HepG2 (cell line): ENCODE measurements at regions not wholly inside any gene's neighbourhood (a gene's known extent, or its start where the extent isn't known, plus 50 kb on each side); places are given as distances from the start of the nearest gene placed in this dataset.

Experiments used
- ATAC-seq: fragments of 200-7000 bp; cut with Tn5 transposase; 3 replicates; pipeline ENCODE4 v1.9.1; 2020; ENCODE audit warnings: mild to moderate bottlenecking, moderate library complexity
- BruUV-seq: library from RNA; stranded (reverse); fragments of 400-500 nt; replicated peaks from 2 replicates; lab custom pipeline; 2021; lab: Mats Ljungman, UMichigan
- CTCF ChIA-PET: fragments of 300-600 bp; formaldehyde crosslinking; extraction: SDS; loops from one replicate; lab custom pipeline; 2021; ENCODE audit warnings: low total read pairs, inconsistent platforms, low intra/inter-chr PET ratio; lab: Yijun Ruan, JAX
- POLR2A ChIA-PET: fragments of 350-600 bp; sonication (Branson Sonifier 250); formaldehyde crosslinking; loops from one replicate; lab custom pipeline; 2020; ENCODE audit warnings: antibody characterized with exemption, inconsistent platforms; lab: Yijun Ruan, JAX
- DNase-seq: peaks from one replicate; pipeline ENCODE4 v3.0.0-alpha.2; 2015; ENCODE audit warnings: low spot score
- FAIRE-seq: peaks from 3 replicates; lab custom pipeline; 2011; peaks lifted over from hg19 to GRCh38; lab: Jason Lieb, UNC
- H2AFZ ChIP-seq: one replicate; pipeline ENCODE4 v1.6.1; 2011; ENCODE audit warnings: low read length, inconsistent platforms
- H3K27ac ChIP-seq: fragments of 300-600 bp; 3 replicates; pipeline ENCODE4 v1.8.0; 2011; ENCODE audit warnings: mixed run types, mild to moderate bottlenecking, mixed read lengths, low read length, inconsistent platforms; ENCODE audit not compliant: insufficient read depth; ENCODE audit errors: extremely low read length
- H3K27me3 ChIP-seq, 2 experiments: fragments of 200-600 bp in 1 of 2; 2 replicates in 1 of 2; 3 replicates in 1 of 2; pipeline versions ENCODE4 v1.6.0 to v1.8.0; 2011; ENCODE audit warnings: low read length in 2 of 2, mild to moderate bottlenecking in 2 of 2, moderate library complexity in 2 of 2, inconsistent platforms in 1 of 2; ENCODE audit not compliant: insufficient read depth in 2 of 2, control insufficient read depth in 1 of 2
- H3K36me3 ChIP-seq, 2 experiments: fragments of 200-600 bp in 1 of 2; replicated peaks in 1 of 2; 2 replicates in 1 of 2; 3 replicates in 1 of 2; pipeline versions ENCODE4 v1.5.1 to v1.8.0; 2011; ENCODE audit warnings: low read length in 2 of 2, inconsistent platforms in 1 of 2; ENCODE audit not compliant: insufficient read depth in 2 of 2, control insufficient read depth in 1 of 2
- H3K4me1 ChIP-seq: 2 replicates; pipeline ENCODE4 v1.5.1; 2012; ENCODE audit warnings: low read length, inconsistent platforms; ENCODE audit not compliant: insufficient read depth
- H3K4me2 ChIP-seq: 2 replicates; pipeline ENCODE4 v1.6.0; 2011; ENCODE audit warnings: low read depth, low read length, inconsistent platforms
- H3K4me3 ChIP-seq, 3 experiments: fragments of 200-600 bp in 1 of 3; sonication (generic), shearing (Covaris generic) in 1 of 3; replicated peaks in 1 of 3; 2 replicates each; pipeline ENCODE4 v1.5.1; 2011 to 2016; ENCODE audit warnings: low read length in 3 of 3, inconsistent platforms in 2 of 3, low read depth in 2 of 3, mild to moderate bottlenecking in 2 of 3, control low read depth in 1 of 3, mixed read lengths in 1 of 3; ENCODE audit not compliant: insufficient read depth in 1 of 3
- H3K79me2 ChIP-seq: one replicate; pipeline ENCODE4 v1.6.1; 2011; ENCODE audit warnings: low read length, inconsistent platforms; ENCODE audit not compliant: insufficient read depth
- H3K9ac ChIP-seq: 2 replicates; pipeline ENCODE4 v1.6.0; 2011; ENCODE audit warnings: mild to moderate bottlenecking, low read depth, low read length, inconsistent platforms; ENCODE audit not compliant: insufficient read depth
- H3K9me3 ChIP-seq: 2 replicates; pipeline ENCODE4 v1.5.1; 2012; ENCODE audit warnings: mild to moderate bottlenecking, low read length
- H4K20me1 ChIP-seq: 2 replicates; pipeline ENCODE4 v1.6.0; 2011; ENCODE audit warnings: inconsistent platforms, mild to moderate bottlenecking, low read length, moderate library complexity; ENCODE audit not compliant: insufficient read depth
- AHR ChIP-seq: IDR thresholded peaks from 2 replicates; pipeline ENCODE4 v1.6.1; 2018; ENCODE audit warnings: missing genetic modification reagents, missing compliant biosample characterization
- ATF7-NPFF ChIP-seq: sonication (generic); formaldehyde crosslinking; IDR thresholded peaks from 2 replicates; pipeline ENCODE4 v1.8.1; 2023; ENCODE audit warnings: mild to moderate bottlenecking, low read depth, missing genetic modification reagents, moderate library complexity
- KLF12 ChIP-seq: sonication (generic); formaldehyde crosslinking; IDR thresholded peaks from 2 replicates; pipeline ENCODE4 v1.4.0; 2020; ENCODE audit warnings: missing genetic modification reagents, borderline replicate concordance
- MEIS1 ChIP-seq: sonication (generic); formaldehyde crosslinking; IDR thresholded peaks from 2 replicates; pipeline ENCODE4 v1.9.0; 2021; ENCODE audit warnings: mild to moderate bottlenecking, missing genetic modification reagents, moderate library complexity, borderline replicate concordance
- MLLT10 ChIP-seq: sonication (generic); formaldehyde crosslinking; IDR thresholded peaks from 2 replicates; pipeline ENCODE4 v1.4.0; 2020; ENCODE audit warnings: missing genetic modification reagents
- RFXANK ChIP-seq: IDR thresholded peaks from 2 replicates; pipeline ENCODE4 v1.6.1; 2016
- SOX6 ChIP-seq, 2 experiments: fragments of 450-650 bp in 1 of 2; sonication (generic) in 1 of 2; formaldehyde crosslinking in 1 of 2; IDR thresholded peaks; 2 replicates each; pipeline versions ENCODE4 v1.4.0 to v1.6.1; 2017 to 2020; ENCODE audit warnings: antibody characterized with exemption in 1 of 2, mild to moderate bottlenecking in 1 of 2, missing genetic modification reagents in 1 of 2
- WGBS: methylation state at CpG from one replicate; pipeline ENCODE4 v1.1.6; 2017; ENCODE audit warnings: low lambda C conversion rate; 5-methylcytosine and 5-hydroxymethylcytosine counted together
- in situ Hi-C: cut with HindIII; loops from 2 replicates; pipeline ENCODE4 v1.10.0; 2017; ENCODE audit warnings: low pct_unique_long_range_greater_than_20kb; ENCODE audit not compliant: extremely low pct_ligation_motif_present
- intact Hi-C: fragments of 100-400 bp; cut with micrococcal nuclease; formaldehyde crosslinking; loops from one replicate; pipeline ENCODE4 v1.10.0; 2022; ENCODE audit not compliant: unreplicated experiment
- TF ChIP-seq, protein P1 (sequence below): IDR thresholded peaks from 2 replicates; pipeline ENCODE4 v1.6.1; 2016; ENCODE audit warnings: control low read depth
- TF ChIP-seq, protein P2 (sequence below): sonication (generic); formaldehyde crosslinking; IDR thresholded peaks from 2 replicates; pipeline ENCODE4 v1.4.0; 2020; ENCODE audit warnings: missing genetic modification reagents
- TF ChIP-seq, protein P3 (sequence below): sonication (generic); formaldehyde crosslinking; IDR thresholded peaks from 2 replicates; pipeline ENCODE4 v1.5.0; 2020; ENCODE audit warnings: mild to moderate bottlenecking, missing genetic modification reagents, moderate library complexity
- TF ChIP-seq, protein P4 (sequence below): sonication (generic); formaldehyde crosslinking; IDR thresholded peaks from 2 replicates; pipeline ENCODE4 v1.4.0; 2020; ENCODE audit warnings: missing genetic modification reagents
- TF ChIP-seq, protein P5 (sequence below): sonication (generic); formaldehyde crosslinking; IDR thresholded peaks from 2 replicates; pipeline ENCODE4 v1.4.0; 2020; ENCODE audit warnings: missing genetic modification reagents
- TF ChIP-seq, protein P6 (sequence below): IDR thresholded peaks from 2 replicates; pipeline ENCODE4 v1.6.1; 2012; ENCODE audit warnings: low read depth, low read length, improper control_type of control experiment
- TF ChIP-seq, protein P7 (sequence below): sonication (generic); formaldehyde crosslinking; IDR thresholded peaks from 2 replicates; pipeline ENCODE4 v1.8.1; 2023; ENCODE audit warnings: missing genetic modification reagents, mild to moderate bottlenecking, borderline replicate concordance

DNA sequence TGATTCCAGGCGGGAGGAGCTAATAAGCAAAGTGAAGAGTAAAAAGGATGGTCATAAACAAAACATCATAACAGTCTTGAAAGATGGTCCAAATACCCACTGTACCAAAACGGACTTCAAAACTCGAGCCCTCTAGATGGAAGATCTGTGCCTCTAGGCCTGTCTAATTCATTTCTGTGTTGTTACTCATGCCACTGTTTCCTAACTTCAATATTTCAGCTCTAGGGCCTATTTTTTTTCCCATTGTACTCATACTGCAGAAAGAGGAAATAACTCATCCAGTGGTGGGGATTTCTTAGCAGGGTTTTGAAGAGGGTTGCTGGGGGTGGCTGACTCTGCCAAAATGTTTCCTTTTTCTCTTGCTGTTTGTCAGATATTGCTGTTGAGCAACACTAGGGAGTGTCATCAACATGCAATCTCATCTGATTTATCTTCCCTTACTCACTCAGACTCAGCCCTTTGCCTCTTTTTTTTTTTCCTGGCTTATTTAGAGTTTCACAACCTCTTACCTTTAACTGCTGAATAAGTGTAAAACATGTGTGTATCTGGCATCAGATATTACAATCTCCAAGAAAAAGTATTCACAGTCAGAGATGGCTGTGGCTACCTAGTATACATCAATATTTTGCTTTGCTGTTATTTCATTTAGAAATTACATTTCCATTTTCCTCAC, 189.6 kb downstream of the DUSP6 start:
- intact Hi-C loops, result no loop called here
- BruUV-seq, result no TSS peak
- TF ChIP-seq, protein P1, sequence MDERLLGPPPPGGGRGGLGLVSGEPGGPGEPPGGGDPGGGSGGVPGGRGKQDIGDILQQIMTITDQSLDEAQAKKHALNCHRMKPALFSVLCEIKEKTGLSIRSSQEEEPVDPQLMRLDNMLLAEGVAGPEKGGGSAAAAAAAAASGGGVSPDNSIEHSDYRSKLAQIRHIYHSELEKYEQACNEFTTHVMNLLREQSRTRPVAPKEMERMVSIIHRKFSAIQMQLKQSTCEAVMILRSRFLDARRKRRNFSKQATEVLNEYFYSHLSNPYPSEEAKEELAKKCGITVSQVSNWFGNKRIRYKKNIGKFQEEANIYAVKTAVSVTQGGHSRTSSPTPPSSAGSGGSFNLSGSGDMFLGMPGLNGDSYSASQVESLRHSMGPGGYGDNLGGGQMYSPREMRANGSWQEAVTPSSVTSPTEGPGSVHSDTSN, result no peak
- TF ChIP-seq, protein P2, sequence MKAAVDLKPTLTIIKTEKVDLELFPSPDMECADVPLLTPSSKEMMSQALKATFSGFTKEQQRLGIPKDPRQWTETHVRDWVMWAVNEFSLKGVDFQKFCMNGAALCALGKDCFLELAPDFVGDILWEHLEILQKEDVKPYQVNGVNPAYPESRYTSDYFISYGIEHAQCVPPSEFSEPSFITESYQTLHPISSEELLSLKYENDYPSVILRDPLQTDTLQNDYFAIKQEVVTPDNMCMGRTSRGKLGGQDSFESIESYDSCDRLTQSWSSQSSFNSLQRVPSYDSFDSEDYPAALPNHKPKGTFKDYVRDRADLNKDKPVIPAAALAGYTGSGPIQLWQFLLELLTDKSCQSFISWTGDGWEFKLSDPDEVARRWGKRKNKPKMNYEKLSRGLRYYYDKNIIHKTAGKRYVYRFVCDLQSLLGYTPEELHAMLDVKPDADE, result no peak
- TF ChIP-seq, protein P3, sequence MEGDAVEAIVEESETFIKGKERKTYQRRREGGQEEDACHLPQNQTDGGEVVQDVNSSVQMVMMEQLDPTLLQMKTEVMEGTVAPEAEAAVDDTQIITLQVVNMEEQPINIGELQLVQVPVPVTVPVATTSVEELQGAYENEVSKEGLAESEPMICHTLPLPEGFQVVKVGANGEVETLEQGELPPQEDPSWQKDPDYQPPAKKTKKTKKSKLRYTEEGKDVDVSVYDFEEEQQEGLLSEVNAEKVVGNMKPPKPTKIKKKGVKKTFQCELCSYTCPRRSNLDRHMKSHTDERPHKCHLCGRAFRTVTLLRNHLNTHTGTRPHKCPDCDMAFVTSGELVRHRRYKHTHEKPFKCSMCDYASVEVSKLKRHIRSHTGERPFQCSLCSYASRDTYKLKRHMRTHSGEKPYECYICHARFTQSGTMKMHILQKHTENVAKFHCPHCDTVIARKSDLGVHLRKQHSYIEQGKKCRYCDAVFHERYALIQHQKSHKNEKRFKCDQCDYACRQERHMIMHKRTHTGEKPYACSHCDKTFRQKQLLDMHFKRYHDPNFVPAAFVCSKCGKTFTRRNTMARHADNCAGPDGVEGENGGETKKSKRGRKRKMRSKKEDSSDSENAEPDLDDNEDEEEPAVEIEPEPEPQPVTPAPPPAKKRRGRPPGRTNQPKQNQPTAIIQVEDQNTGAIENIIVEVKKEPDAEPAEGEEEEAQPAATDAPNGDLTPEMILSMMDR (CRISPR knock-in tag), result no peak
- TF ChIP-seq AHR (CRISPR knock-in tag), result no peak
- no peak for TF ChIP-seq KLF12
- TF ChIP-seq, protein P4, sequence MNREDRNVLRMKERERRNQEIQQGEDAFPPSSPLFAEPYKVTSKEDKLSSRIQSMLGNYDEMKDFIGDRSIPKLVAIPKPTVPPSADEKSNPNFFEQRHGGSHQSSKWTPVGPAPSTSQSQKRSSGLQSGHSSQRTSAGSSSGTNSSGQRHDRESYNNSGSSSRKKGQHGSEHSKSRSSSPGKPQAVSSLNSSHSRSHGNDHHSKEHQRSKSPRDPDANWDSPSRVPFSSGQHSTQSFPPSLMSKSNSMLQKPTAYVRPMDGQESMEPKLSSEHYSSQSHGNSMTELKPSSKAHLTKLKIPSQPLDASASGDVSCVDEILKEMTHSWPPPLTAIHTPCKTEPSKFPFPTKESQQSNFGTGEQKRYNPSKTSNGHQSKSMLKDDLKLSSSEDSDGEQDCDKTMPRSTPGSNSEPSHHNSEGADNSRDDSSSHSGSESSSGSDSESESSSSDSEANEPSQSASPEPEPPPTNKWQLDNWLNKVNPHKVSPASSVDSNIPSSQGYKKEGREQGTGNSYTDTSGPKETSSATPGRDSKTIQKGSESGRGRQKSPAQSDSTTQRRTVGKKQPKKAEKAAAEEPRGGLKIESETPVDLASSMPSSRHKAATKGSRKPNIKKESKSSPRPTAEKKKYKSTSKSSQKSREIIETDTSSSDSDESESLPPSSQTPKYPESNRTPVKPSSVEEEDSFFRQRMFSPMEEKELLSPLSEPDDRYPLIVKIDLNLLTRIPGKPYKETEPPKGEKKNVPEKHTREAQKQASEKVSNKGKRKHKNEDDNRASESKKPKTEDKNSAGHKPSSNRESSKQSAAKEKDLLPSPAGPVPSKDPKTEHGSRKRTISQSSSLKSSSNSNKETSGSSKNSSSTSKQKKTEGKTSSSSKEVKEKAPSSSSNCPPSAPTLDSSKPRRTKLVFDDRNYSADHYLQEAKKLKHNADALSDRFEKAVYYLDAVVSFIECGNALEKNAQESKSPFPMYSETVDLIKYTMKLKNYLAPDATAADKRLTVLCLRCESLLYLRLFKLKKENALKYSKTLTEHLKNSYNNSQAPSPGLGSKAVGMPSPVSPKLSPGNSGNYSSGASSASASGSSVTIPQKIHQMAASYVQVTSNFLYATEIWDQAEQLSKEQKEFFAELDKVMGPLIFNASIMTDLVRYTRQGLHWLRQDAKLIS (CRISPR knock-in tag), result no peak
- TF ChIP-seq, protein P5, sequence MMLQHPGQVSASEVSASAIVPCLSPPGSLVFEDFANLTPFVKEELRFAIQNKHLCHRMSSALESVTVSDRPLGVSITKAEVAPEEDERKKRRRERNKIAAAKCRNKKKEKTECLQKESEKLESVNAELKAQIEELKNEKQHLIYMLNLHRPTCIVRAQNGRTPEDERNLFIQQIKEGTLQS, result no peak
- TF ChIP-seq, protein P6, sequence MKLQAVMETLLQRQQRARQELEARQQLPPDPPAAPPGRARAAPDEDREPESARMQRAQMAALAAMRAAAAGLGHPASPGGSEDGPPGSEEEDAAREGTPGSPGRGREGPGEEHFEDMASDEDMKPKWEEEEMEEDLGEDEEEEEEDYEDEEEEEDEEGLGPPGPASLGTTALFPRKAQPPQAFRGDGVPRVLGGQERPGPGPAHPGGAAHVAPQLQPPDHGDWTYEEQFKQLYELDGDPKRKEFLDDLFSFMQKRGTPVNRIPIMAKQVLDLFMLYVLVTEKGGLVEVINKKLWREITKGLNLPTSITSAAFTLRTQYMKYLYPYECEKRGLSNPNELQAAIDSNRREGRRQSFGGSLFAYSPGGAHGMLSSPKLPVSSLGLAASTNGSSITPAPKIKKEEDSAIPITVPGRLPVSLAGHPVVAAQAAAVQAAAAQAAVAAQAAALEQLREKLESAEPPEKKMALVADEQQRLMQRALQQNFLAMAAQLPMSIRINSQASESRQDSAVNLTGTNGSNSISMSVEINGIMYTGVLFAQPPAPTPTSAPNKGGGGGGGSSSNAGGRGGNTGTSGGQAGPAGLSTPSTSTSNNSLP, result no peak
- TF ChIP-seq SOX6 (IDR thresholded peaks at IDR 0.05), result no peak
- no peak for TF ChIP-seq SOX6 (CRISPR knock-in tag; IDR thresholded peaks at IDR 0.05)
- no peak for TF ChIP-seq MEIS1 (CRISPR knock-in tag)
- no peak for TF ChIP-seq ATF7-NPFF
- TF ChIP-seq, protein P7, sequence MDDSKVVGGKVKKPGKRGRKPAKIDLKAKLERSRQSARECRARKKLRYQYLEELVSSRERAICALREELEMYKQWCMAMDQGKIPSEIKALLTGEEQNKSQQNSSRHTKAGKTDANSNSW (CRISPR knock-in tag), result no peak
- no peak for TF ChIP-seq MLLT10 (CRISPR knock-in tag)
- TF ChIP-seq RFXANK (CRISPR knock-in tag), result no peak

More for the DNA sequence above, 189.6 kb downstream of the DUSP6 start:
- ATAC-seq, result no peak
- no peaks in the 10 kb centered on the region for H4K20me1 ChIP-seq
- in situ Hi-C loops, result no loop called here
- no peak overlapping the region for H3K9ac ChIP-seq
- H3K27me3 ChIP-seq, result no peaks in the 10 kb centered on the region
- H3K36me3 ChIP-seq, result no peaks in the 10 kb centered on the region
- no peaks in the 10 kb centered on the region for H3K79me2 ChIP-seq
- H3K9me3 ChIP-seq, result no peaks in the 10 kb centered on the region
- H3K27ac ChIP-seq, result no peak overlapping the region
- H2AFZ ChIP-seq, result no peak overlapping the region
- WGBS, result 12% methylated on average over 3 of the region's 3 CpGs
- no peak overlapping the region for H3K4me2 ChIP-seq
- FAIRE-seq, result no peak
- CTCF ChIA-PET, result no interaction called here
- H3K4me1 ChIP-seq, result peaks cover 2% of the 10 kb centered on the region
- POLR2A ChIA-PET, result no interaction called here
- no peak for DNase-seq
- no peak overlapping the region for H3K4me3 ChIP-seq
